Activated CD4-positive, alpha-beta T cell treated with anti-CD3 and anti-CD28 coated beads, Interleukin-2, amount 50 U/mL, for 24 hours (primary cell): ENCODE measurements at regions not wholly inside any gene's neighbourhood (a gene's known extent, or its start where the extent isn't known, plus 50 kb on each side); places are given as distances from the start of the nearest gene placed in this dataset.

Experiments used
- DNase-seq, 2 donors: peaks; one replicate each; pipeline ENCODE4 v3.0.0-alpha.2; 2020; ENCODE audit warnings: low read depth in 1 of 2, low spot score in 1 of 2

DNA sequence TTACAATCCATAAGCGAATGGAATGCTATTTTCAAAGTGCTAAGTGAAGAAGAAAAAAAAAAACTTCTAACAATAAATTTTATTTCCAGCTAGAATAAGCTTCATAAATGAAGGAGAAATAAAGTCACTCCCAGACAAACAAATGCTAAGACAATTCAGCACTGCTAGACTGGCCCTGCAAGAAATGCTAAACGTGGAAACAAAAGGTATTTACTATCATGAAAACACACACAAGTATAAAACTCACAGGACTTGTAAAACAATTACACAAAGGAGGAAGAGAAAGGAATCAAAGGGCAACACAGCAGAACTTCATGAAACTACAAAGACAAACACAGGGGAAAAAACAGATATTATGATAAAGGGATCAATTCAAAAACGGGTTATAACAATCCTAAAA is 85.8 kb upstream of the NELL2 start:
- DNase-seq = no peak

GRCh38 chr12:44960856-44961255 is 84.7 kb upstream of the NELL2 start:
- DNase-seq = no peak

DNA sequence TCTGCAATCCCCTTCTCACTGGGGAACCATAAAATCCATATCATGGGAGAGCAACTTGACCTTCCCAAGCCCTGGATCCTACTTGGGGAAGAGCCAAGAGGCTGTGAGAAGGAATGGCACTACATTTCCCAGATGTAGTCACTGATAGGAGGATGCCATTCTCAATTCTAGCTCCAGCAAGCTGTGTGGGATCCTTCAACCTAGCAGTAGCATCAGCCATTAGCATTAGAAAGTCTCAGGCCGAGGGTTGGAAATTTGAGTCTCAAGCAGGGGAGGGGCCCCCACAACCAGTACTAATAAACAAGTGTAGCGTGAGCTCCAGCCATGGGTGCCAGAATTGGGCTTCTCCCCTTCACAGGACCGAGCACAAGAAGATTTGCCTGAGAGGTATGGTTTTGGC is 84.3 kb upstream of the NELL2 start:
- no peak for DNase-seq

GRCh38 chr12:44947163-44947562 is 71.0 kb upstream of the NELL2 start:
- DNase-seq = no peak

GRCh38 chr12:44942714-44943113 is 66.6 kb upstream of the NELL2 start:
- DNase-seq = no peak

DNA sequence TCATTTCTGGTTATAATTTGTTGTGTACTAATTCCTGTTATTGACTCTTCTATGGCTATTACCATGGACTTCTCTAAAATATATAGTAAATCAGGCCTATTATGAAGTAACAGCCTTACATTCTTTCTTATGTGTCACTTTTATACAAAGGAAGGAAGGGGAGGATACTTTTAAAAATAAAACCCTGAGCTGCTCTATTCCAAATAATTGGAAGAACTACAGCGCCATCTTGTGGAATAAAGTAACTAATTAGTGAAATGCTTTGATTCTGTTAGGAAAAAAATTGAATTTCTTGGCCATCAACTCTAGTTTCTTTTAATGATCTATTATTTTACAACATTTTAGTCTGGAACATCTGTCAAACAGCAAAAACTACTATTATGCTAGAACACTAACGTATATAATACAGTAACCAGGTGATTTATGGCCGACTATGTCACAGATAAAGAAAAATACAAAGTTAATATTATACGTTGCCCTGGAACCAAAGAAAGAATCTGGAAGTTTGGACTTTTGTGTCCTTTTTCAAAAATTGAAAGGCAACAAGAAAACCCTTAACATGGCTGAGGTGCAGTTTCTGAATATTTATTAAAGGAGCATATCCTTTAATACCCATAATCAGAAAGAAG is 55.0 kb upstream of the NELL2 start:
- DNase-seq = peak in 1 of 2 donors; percentile 37

DNA sequence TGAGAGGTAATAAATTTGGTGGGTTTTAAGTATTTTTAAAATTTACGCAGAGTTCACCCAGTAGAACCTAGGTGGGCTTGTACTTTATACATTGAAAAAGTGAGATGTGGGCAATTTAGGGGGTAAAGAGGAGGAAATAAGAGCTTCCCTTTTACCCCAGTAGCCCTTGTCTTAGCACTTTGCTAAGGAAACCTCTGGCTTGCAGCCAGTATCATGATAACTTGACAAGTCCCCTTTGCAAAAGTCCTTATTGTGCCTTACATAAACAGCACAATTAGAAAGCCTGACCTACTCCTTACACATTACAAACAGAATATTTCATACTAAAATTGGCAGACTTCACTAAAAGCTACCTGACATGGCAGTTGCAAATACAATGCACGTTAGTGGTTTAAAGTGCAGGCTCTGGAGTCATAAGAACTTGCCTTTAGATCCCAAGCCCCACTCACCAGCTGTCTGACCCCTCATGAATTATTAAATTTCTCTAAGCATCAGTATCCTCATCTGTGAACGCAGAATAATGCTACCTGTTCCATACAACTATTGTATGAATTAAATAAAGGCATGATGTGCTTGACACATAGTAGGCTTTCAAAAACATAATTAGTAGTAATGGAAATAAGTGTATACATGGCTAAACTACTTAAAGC is 53.2 kb upstream of the NELL2 start:
- DNase-seq = no peak
